ENCODE measurements at regions not wholly inside any gene's neighbourhood (a gene's known extent, or its start where the extent isn't known, plus 50 kb on each side); places are given as distances from the start of the nearest gene placed in this dataset.

GRCh38 chr2:156709091-156709490 lies 272.9 kb downstream of the GPD2 start:
- no peaks in the 10 kb centered on the region for H3K4me1 ChIP-seq (ENCODE audit: low read depth, poor library complexity, severe bottlenecking)
- no peak overlapping the region for H2AFZ ChIP-seq (ENCODE audit: low read depth)
- H3K4me3 ChIP-seq (IDR thresholded peaks at IDR 0.05; ENCODE audit: insufficient read depth, low read depth, low read length): no peak overlapping the region
- H3K36me3 ChIP-seq (ENCODE audit: insufficient read depth): no peaks in the 10 kb centered on the region
- H3K79me2 ChIP-seq (ENCODE audit: insufficient read depth, low read depth): no peaks in the 10 kb centered on the region
- TF ChIP-seq, protein P1, sequence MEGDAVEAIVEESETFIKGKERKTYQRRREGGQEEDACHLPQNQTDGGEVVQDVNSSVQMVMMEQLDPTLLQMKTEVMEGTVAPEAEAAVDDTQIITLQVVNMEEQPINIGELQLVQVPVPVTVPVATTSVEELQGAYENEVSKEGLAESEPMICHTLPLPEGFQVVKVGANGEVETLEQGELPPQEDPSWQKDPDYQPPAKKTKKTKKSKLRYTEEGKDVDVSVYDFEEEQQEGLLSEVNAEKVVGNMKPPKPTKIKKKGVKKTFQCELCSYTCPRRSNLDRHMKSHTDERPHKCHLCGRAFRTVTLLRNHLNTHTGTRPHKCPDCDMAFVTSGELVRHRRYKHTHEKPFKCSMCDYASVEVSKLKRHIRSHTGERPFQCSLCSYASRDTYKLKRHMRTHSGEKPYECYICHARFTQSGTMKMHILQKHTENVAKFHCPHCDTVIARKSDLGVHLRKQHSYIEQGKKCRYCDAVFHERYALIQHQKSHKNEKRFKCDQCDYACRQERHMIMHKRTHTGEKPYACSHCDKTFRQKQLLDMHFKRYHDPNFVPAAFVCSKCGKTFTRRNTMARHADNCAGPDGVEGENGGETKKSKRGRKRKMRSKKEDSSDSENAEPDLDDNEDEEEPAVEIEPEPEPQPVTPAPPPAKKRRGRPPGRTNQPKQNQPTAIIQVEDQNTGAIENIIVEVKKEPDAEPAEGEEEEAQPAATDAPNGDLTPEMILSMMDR (conservative IDR thresholded peaks at IDR 0.05; ENCODE audit: low read depth, low read length): no peak
- no peak overlapping the region for H3K9ac ChIP-seq
- H3K4me2 ChIP-seq: no peak overlapping the region
- no peaks in the 10 kb centered on the region for H3K27me3 ChIP-seq (ENCODE audit: insufficient read depth, low read depth)
- H3K27ac ChIP-seq: no peak overlapping the region
- no peaks in the 10 kb centered on the region for H4K20me1 ChIP-seq (ENCODE audit: insufficient read depth)

- no peak overlapping the region for H3K27ac ChIP-seq
- H3K9ac ChIP-seq: no peak overlapping the region
- H3K27me3 ChIP-seq (ENCODE audit: insufficient read depth, low read depth): no peaks in the 10 kb centered on the region
- H3K79me2 ChIP-seq (ENCODE audit: insufficient read depth, low read depth): no peaks in the 10 kb centered on the region
- H3K4me2 ChIP-seq: no peak overlapping the region
- no peak overlapping the region for H2AFZ ChIP-seq (ENCODE audit: low read depth)
- H4K20me1 ChIP-seq (ENCODE audit: insufficient read depth): no peaks in the 10 kb centered on the region
- no peaks in the 10 kb centered on the region for H3K36me3 ChIP-seq (ENCODE audit: insufficient read depth)
- H3K4me3 ChIP-seq (IDR thresholded peaks at IDR 0.05; ENCODE audit: insufficient read depth, low read depth, low read length): no peak overlapping the region
- H3K4me1 ChIP-seq (ENCODE audit: low read depth, poor library complexity, severe bottlenecking): no peaks in the 10 kb centered on the region
- TF ChIP-seq, protein P1 (conservative IDR thresholded peaks at IDR 0.05; ENCODE audit: low read depth, low read length): no peak
Measured at GRCh38 chr2:156719036-156719435, 282.9 kb downstream of the GPD2 start.

DNA sequence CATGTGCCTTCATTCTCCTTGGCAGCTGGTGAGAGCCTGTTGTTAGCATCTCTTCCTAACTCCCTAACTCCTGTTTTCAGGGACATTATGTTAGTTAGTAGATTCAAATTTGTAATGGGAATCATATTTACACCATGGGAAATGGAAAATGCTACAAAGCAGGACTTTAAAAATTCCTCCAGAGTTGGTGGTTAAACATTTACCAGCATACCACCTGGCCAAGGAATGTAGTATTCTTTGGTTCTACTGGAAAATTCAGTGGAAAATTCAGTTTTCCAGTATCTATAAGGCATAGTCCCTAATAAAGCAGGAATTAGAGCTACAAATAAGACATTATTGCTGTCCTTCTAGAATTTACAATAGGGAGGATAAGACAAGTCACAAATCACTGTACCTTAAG lies 291.7 kb downstream of the GPD2 start:
- Histone ChIP-seq H3K9ac (no peak overlapping the region), H3K27ac (no peak overlapping the region), H2AFZ (ENCODE audit: low read depth) (no peak overlapping the region), H3K27me3 (ENCODE audit: insufficient read depth, low read depth) (no peaks in the 10 kb centered on the region), H3K36me3 (ENCODE audit: insufficient read depth) (no peaks in the 10 kb centered on the region), H3K4me1 (ENCODE audit: low read depth, poor library complexity, severe bottlenecking) (no peaks in the 10 kb centered on the region), H3K4me2 (no peak overlapping the region), H3K79me2 (ENCODE audit: insufficient read depth, low read depth) (no peaks in the 10 kb centered on the region), H4K20me1 (ENCODE audit: insufficient read depth) (no peaks in the 10 kb centered on the region), H3K4me3 (IDR thresholded peaks at IDR 0.05; ENCODE audit: insufficient read depth, low read depth, low read length) (no peak overlapping the region)
- TF ChIP-seq, protein P1 (conservative IDR thresholded peaks at IDR 0.05; ENCODE audit: low read depth, low read length): no peak

DNA sequence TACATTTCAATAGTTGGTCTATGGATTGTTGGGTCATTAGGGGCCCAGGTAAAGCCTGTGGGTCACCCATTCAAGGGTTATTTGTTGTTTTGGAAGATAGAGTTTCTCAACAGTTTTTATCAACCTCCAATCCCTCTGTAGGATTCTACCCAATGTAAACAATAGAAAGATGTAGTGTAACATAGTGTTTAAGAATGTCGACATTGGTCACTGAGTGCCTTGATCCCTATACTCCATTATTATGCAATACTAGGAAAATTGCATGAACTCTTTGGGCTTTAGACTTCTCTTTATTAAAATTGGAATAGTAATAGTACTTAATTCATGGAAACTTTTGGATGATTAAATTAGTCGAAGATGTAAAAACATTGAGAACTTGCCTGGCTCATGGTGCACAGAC lies 292.1 kb downstream of the GPD2 start:
- Histone ChIP-seq H3K4me3 (IDR thresholded peaks at IDR 0.05; ENCODE audit: insufficient read depth, low read depth, low read length) (no peak overlapping the region), H3K36me3 (ENCODE audit: insufficient read depth) (no peaks in the 10 kb centered on the region), H4K20me1 (ENCODE audit: insufficient read depth) (no peaks in the 10 kb centered on the region), H3K27ac (no peak overlapping the region), H3K79me2 (ENCODE audit: insufficient read depth, low read depth) (no peaks in the 10 kb centered on the region), H3K27me3 (ENCODE audit: insufficient read depth, low read depth) (no peaks in the 10 kb centered on the region), H2AFZ (ENCODE audit: low read depth) (no peak overlapping the region), H3K4me1 (ENCODE audit: low read depth, poor library complexity, severe bottlenecking) (no peaks in the 10 kb centered on the region), H3K4me2 (no peak overlapping the region), H3K9ac (no peak overlapping the region)
- TF ChIP-seq, protein P1 (conservative IDR thresholded peaks at IDR 0.05; ENCODE audit: low read depth, low read length): no peak

All from KMS-11 (cell line).